ENCODE measurements at regions not wholly inside any gene's neighbourhood (a gene's known extent, or its start where the extent isn't known, plus 50 kb on each side); places are given as distances from the start of the nearest gene placed in this dataset.
"Not testable (repeated sequence)": the region's sequence is repeated elsewhere in the genome, so short reads cannot be mapped to it uniquely, and the experiment has no call there.

GRCh38 chr3:38957296-38957695 lies 94.4 kb downstream of the SCN11A start:
- Histone ChIP-seq H3K9me3 (ENCODE audit: control extremely low read depth in 1 of 3, control insufficient read depth in 2 of 3, insufficient read depth in 1 of 3, low read length in 2 of 3) (no peaks in the 10 kb centered on the region), H3K4me3 (ENCODE audit: control extremely low read depth in 1 of 5, extremely low read depth in 1 of 5, insufficient read depth in 1 of 5, low read depth in 2 of 5, low read length in 4 of 5) (no peak overlapping the region), H3K36me3 (replicated peaks in 1 of 2; ENCODE audit: control extremely low read depth in 1 of 2, control insufficient read depth in 1 of 2, extremely low read depth in 1 of 2, insufficient read depth in 2 of 2, low read length in 1 of 2) (no peaks in the 10 kb centered on the region), H3K79me2 (ENCODE audit: control insufficient read depth, insufficient read depth, low read length) (no peaks in the 10 kb centered on the region), H2AFZ (ENCODE audit: insufficient read depth, low read depth, low read length, poor library complexity, severe bottlenecking) (no peak overlapping the region), H4K20me1 (ENCODE audit: control insufficient read depth, insufficient read depth, low read length, poor library complexity, severe bottlenecking) (no peaks in the 10 kb centered on the region), H3K9ac (ENCODE audit: low read length) (no peak overlapping the region), H3K27ac (ENCODE audit: low read length in 2 of 2) (no peak overlapping the region), H3K4me2 (replicated peaks; ENCODE audit: low read depth, low read length, poor library complexity, severe bottlenecking) (no peak overlapping the region), H3K4me1 (ENCODE audit: control insufficient read depth in 2 of 2, insufficient read depth in 2 of 2, low read length in 2 of 2) (no peaks in the 10 kb centered on the region), H3K27me3 (replicated peaks in 1 of 4; ENCODE audit: control extremely low read depth in 1 of 4, control insufficient read depth in 3 of 4, insufficient read depth in 4 of 4, low read length in 3 of 4) (no peaks in the 10 kb centered on the region)
- 95% methylated on average over 6 of the region's 6 CpGs for WGBS (ENCODE audit: insufficient coverage)
- no peaks in the 10 kb centered on the region for H3K4me1 Mint-ChIP-seq
- no peaks in the 10 kb centered on the region for H3K9me3 Mint-ChIP-seq (ENCODE audit: insufficient read depth)
- ChIA-PET CTCF (no interaction called here), POLR2A (no interaction called here)
- H3K27me3 Mint-ChIP-seq, result peaks cover 13% of the 10 kb centered on the region
- H3K4me3 Mint-ChIP-seq, result no peak overlapping the region
- ATAC-seq (ENCODE audit: low read depth) (no peak), DNase-seq (no peak)
- H3K27ac Mint-ChIP-seq, result no peak overlapping the region
- intact Hi-C loops (cut with micrococcal nuclease), result no loop called here
- TF ChIP-seq, protein P1, sequence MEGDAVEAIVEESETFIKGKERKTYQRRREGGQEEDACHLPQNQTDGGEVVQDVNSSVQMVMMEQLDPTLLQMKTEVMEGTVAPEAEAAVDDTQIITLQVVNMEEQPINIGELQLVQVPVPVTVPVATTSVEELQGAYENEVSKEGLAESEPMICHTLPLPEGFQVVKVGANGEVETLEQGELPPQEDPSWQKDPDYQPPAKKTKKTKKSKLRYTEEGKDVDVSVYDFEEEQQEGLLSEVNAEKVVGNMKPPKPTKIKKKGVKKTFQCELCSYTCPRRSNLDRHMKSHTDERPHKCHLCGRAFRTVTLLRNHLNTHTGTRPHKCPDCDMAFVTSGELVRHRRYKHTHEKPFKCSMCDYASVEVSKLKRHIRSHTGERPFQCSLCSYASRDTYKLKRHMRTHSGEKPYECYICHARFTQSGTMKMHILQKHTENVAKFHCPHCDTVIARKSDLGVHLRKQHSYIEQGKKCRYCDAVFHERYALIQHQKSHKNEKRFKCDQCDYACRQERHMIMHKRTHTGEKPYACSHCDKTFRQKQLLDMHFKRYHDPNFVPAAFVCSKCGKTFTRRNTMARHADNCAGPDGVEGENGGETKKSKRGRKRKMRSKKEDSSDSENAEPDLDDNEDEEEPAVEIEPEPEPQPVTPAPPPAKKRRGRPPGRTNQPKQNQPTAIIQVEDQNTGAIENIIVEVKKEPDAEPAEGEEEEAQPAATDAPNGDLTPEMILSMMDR (IDR thresholded peaks at IDR 0.05), result no peak
- TF ChIP-seq EZH2 (IDR thresholded peaks at IDR 0.05; ENCODE audit: borderline replicate concordance, insufficient read depth, low read depth, low read length, poor library complexity, severe bottlenecking), result no peak

- Histone ChIP-seq H3K27me3 (replicated peaks in 1 of 4; ENCODE audit: control extremely low read depth in 1 of 4, control insufficient read depth in 3 of 4, insufficient read depth in 4 of 4, low read length in 3 of 4) (no peaks in the 10 kb centered on the region), H3K27ac (ENCODE audit: low read length in 2 of 2) (no peak overlapping the region), H4K20me1 (ENCODE audit: control insufficient read depth, insufficient read depth, low read length, poor library complexity, severe bottlenecking) (no peaks in the 10 kb centered on the region), H2AFZ (ENCODE audit: insufficient read depth, low read depth, low read length, poor library complexity, severe bottlenecking) (no peak overlapping the region), H3K9me3 (ENCODE audit: control extremely low read depth in 1 of 3, control insufficient read depth in 2 of 3, insufficient read depth in 1 of 3, low read length in 2 of 3) (no peaks in the 10 kb centered on the region), H3K79me2 (ENCODE audit: control insufficient read depth, insufficient read depth, low read length) (no peaks in the 10 kb centered on the region), H3K4me1 (ENCODE audit: control insufficient read depth in 2 of 2, insufficient read depth in 2 of 2, low read length in 2 of 2) (no peaks in the 10 kb centered on the region), H3K9ac (ENCODE audit: low read length) (no peak overlapping the region), H3K4me3 (ENCODE audit: control extremely low read depth in 1 of 5, extremely low read depth in 1 of 5, insufficient read depth in 1 of 5, low read depth in 2 of 5, low read length in 4 of 5) (no peak overlapping the region), H3K36me3 (replicated peaks in 1 of 2; ENCODE audit: control extremely low read depth in 1 of 2, control insufficient read depth in 1 of 2, extremely low read depth in 1 of 2, insufficient read depth in 2 of 2, low read length in 1 of 2) (no peaks in the 10 kb centered on the region), H3K4me2 (replicated peaks; ENCODE audit: low read depth, low read length, poor library complexity, severe bottlenecking) (no peak overlapping the region)
- H3K27ac Mint-ChIP-seq, result no peak overlapping the region
- POLR2A ChIA-PET, result no interaction called here
- no peak overlapping the region for H3K4me3 Mint-ChIP-seq
- no CpG with 5 or more reads among the region's 1 CpG for WGBS (ENCODE audit: insufficient coverage)
- CTCF ChIA-PET, result no interaction called here
- H3K4me1 Mint-ChIP-seq, result no peaks in the 10 kb centered on the region
- DNase-seq (no peak), ATAC-seq (ENCODE audit: low read depth) (no peak)
- intact Hi-C loops (cut with micrococcal nuclease), result no loop called here
- TF ChIP-seq, protein P1 (IDR thresholded peaks at IDR 0.05), result no peak
- TF ChIP-seq EZH2 (IDR thresholded peaks at IDR 0.05; ENCODE audit: borderline replicate concordance, insufficient read depth, low read depth, low read length, poor library complexity, severe bottlenecking), result no peak
- peaks cover 13% of the 10 kb centered on the region for H3K27me3 Mint-ChIP-seq
- H3K9me3 Mint-ChIP-seq (ENCODE audit: insufficient read depth), result no peaks in the 10 kb centered on the region
Observed at GRCh38 chr3:38952721-38953120, 99.0 kb downstream of the SCN11A start.

DNA sequence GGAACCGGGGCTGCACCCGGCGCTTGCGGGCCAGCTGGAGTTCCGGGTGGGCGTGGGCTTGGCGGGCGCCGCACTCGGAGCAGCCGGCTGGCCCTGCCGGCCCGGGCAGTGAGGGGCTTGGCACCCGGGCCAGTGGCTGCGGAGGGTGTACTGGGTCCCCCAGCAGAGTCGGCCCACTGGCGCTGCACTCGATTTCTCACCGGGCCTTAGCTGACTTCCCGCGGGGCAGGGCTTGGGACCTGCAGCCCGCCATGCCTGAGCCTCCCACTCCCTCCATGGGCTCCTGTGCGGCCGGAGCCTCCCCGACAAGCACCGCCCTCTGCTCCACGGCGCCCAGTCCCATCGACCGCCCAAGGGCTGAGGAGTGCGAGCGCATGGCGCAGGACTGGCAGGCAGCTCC lies 100.6 kb downstream of the SCN11A start:
- WGBS (ENCODE audit: insufficient coverage), result 99% methylated on average over 30 of the region's 33 CpGs
- not testable (repeated sequence) for H3K4me3 Mint-ChIP-seq

More for the DNA sequence above, 100.6 kb downstream of the SCN11A start:
- H3K4me2 ChIP-seq (replicated peaks; ENCODE audit: low read depth, low read length, poor library complexity, severe bottlenecking); H3K4me1 ChIP-seq (ENCODE audit: control insufficient read depth in 2 of 2, insufficient read depth in 2 of 2, low read length in 2 of 2); H4K20me1 ChIP-seq (ENCODE audit: control insufficient read depth, insufficient read depth, low read length, poor library complexity, severe bottlenecking); DNase-seq; CTCF ChIA-PET; intact Hi-C loops (cut with micrococcal nuclease); H3K4me3 ChIP-seq (ENCODE audit: control extremely low read depth in 1 of 5, extremely low read depth in 1 of 5, insufficient read depth in 1 of 5, low read depth in 2 of 5, low read length in 4 of 5); H3K9me3 ChIP-seq (ENCODE audit: control extremely low read depth in 1 of 3, control insufficient read depth in 2 of 3, insufficient read depth in 1 of 3, low read length in 2 of 3); ATAC-seq (ENCODE audit: low read depth); H3K27me3 ChIP-seq (replicated peaks in 1 of 4; ENCODE audit: control extremely low read depth in 1 of 4, control insufficient read depth in 3 of 4, insufficient read depth in 4 of 4, low read length in 3 of 4); H3K4me1 Mint-ChIP-seq; H3K36me3 ChIP-seq (replicated peaks in 1 of 2; ENCODE audit: control extremely low read depth in 1 of 2, control insufficient read depth in 1 of 2, extremely low read depth in 1 of 2, insufficient read depth in 2 of 2, low read length in 1 of 2); H3K9ac ChIP-seq (ENCODE audit: low read length); H3K79me2 ChIP-seq (ENCODE audit: control insufficient read depth, insufficient read depth, low read length); H3K9me3 Mint-ChIP-seq (ENCODE audit: insufficient read depth); H3K27ac Mint-ChIP-seq; POLR2A ChIA-PET; H3K27ac ChIP-seq (ENCODE audit: low read length in 2 of 2); H2AFZ ChIP-seq (ENCODE audit: insufficient read depth, low read depth, low read length, poor library complexity, severe bottlenecking): not testable (repeated sequence)
- peaks cover 17% of the 10 kb centered on the region for H3K27me3 Mint-ChIP-seq

Measured in B cell (primary cell).